Tibial nerve (tissue), 3 donors: ENCODE measurements at regions not wholly inside any gene's neighbourhood (a gene's known extent, or its start where the extent isn't known, plus 50 kb on each side); places are given as distances from the start of the nearest gene placed in this dataset.

Experiments used
- CTCF ChIP-seq, 5 experiments: fragments of 200-600 bp in 3 of 5; fragments of 450-650 bp in 2 of 5; sonication (generic) in 3 of 5; IDR thresholded peaks; one replicate each; pipeline ENCODE4 v1.5.1; 2016 to 2019; ENCODE audit warnings: antibody characterized with exemption in 5 of 5, mild to moderate bottlenecking in 3 of 5, moderate library complexity in 2 of 5
- POLR2A ChIP-seq, 2 donors: fragments of 450-650 bp; IDR thresholded peaks; one replicate each; pipeline ENCODE4 v1.6.1; 2017; ENCODE audit warnings: antibody characterized with exemption in 2 of 2, mild to moderate bottlenecking in 2 of 2, moderate library complexity in 2 of 2

- TF ChIP-seq CTCF (IDR thresholded peaks at IDR 0.05) (no peak), POLR2A (IDR thresholded peaks at IDR 0.05) (no peak)
Measured at GRCh38 chr12:90339837-90340236, 615.1 kb downstream of the CCER1 start.
